ENCODE measurements at regions not wholly inside any gene's neighbourhood (a gene's known extent, or its start where the extent isn't known, plus 50 kb on each side); places are given as distances from the start of the nearest gene placed in this dataset.

DNA sequence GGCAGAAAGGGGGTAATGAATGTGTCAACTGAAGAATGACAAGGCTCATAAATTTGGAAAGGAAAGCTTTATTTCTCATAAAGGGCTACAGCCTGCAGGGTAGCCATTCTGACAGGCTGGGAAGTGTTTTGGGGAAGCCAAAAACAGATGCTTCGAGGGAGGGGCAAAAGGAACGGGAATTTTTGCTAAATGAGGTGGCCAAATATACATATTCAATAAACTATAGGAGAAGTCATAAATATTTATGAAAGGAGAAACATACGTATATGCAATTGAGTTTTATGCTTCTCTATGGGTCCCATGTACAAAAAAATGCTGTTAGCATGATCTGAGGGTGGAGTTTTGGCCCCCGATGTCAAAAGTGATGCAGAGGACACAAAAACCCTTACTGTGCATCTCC, 180.7 kb downstream of the FNDC1 start:
- TF ChIP-seq, protein P1, sequence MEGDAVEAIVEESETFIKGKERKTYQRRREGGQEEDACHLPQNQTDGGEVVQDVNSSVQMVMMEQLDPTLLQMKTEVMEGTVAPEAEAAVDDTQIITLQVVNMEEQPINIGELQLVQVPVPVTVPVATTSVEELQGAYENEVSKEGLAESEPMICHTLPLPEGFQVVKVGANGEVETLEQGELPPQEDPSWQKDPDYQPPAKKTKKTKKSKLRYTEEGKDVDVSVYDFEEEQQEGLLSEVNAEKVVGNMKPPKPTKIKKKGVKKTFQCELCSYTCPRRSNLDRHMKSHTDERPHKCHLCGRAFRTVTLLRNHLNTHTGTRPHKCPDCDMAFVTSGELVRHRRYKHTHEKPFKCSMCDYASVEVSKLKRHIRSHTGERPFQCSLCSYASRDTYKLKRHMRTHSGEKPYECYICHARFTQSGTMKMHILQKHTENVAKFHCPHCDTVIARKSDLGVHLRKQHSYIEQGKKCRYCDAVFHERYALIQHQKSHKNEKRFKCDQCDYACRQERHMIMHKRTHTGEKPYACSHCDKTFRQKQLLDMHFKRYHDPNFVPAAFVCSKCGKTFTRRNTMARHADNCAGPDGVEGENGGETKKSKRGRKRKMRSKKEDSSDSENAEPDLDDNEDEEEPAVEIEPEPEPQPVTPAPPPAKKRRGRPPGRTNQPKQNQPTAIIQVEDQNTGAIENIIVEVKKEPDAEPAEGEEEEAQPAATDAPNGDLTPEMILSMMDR (IDR thresholded peaks at IDR 0.05) = no peak
- TF ChIP-seq EZH2 (IDR thresholded peaks at IDR 0.05; ENCODE audit: borderline replicate concordance, insufficient read depth, low read depth, low read length, poor library complexity, severe bottlenecking) = no peak

Measured in B cell (primary cell).